ENCODE measurements at regions not wholly inside any gene's neighbourhood (a gene's known extent, or its start where the extent isn't known, plus 50 kb on each side); places are given as distances from the start of the nearest gene placed in this dataset.

DNA sequence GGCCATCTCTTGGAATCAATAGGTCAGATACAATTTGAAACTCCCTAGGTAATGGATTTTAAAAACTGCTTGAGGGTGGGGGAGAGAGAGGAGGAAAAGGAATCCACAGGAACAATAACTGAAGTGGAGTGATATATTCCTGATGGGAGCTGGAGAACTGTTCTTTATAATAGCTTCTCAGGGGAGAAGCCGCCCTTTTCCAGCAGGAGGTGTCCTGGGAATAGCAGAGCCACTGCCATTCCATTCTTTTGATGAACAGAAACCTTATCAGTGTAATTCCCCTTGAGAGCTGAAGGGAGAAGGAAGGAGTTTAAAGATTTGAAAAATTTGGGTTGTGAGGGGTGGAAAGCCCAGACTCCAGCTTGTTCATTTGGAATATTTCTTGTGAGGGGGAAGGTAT lies 504.9 kb upstream of the DPH6 start:
- H4K91ac ChIP-seq (ENCODE audit: insufficient read depth, low read depth, low read length): no peak overlapping the region
- dilution Hi-C loops (cut with HindIII; ENCODE audit: low sequenced_read_pairs, unreplicated experiment) (no loop called here), in situ Hi-C loops (cut with MboI; ENCODE audit: low sequenced_read_pairs) (no loop called here), intact Hi-C loops (cut with micrococcal nuclease) (no loop called here)
- no peak overlapping the region for H3K4ac ChIP-seq (ENCODE audit: low read depth, low read length)
- no peak overlapping the region for H2BK120ac ChIP-seq (ENCODE audit: low read depth, low read length)
- H3K9me3 ChIP-seq (ENCODE audit: control insufficient read depth, insufficient read depth, low read length): no peaks in the 10 kb centered on the region
- H3K79me1 ChIP-seq (ENCODE audit: low read depth in 1 of 2, low read length in 2 of 2): no peaks in the 10 kb centered on the region
- H3K23ac ChIP-seq (ENCODE audit: low read depth, low read length): no peak overlapping the region
- no peaks in the 10 kb centered on the region for H3K4me1 ChIP-seq (ENCODE audit: control insufficient read depth, insufficient read depth, low read length)
- no peak overlapping the region for H3K18ac ChIP-seq (ENCODE audit: low read depth, low read length)
- H2AK9ac ChIP-seq (replicated peaks; ENCODE audit: low read depth, low read length, poor library complexity): no peak overlapping the region
- TF ChIP-seq MXI1 (IDR thresholded peaks at IDR 0.05; ENCODE audit: borderline replicate concordance, low read depth, low read length) (no peak), ELK1 (IDR thresholded peaks at IDR 0.05; ENCODE audit: borderline replicate concordance, low read depth, low read length) (no peak), RAD21 (IDR thresholded peaks at IDR 0.05; ENCODE audit: low read length) (0 out of 2 replicates have a peak, but pooled peaks have one; percentile 14), BHLHE40 (IDR thresholded peaks at IDR 0.05; ENCODE audit: low read depth, low read length) (no peak)
- CTCF ChIA-PET: interaction anchor here (0.8 to 1.3 kb wide), 2 partner anchors 10 to 18 kb away, joined by 4 read pairs; no protein-coding TSS in a partner anchor
- H3K4me3 ChIP-seq (ENCODE audit: insufficient read depth, low read depth, low read length): no peak overlapping the region
- DNase-seq (no peak), ATAC-seq (ENCODE audit: low read depth) (no peak; the same call in 1 of the 2 replicates)
- no peak overlapping the region for H3K56ac ChIP-seq (ENCODE audit: extremely low read depth, insufficient read depth, low read length)
- BruUV-seq (replicated peaks): no TSS peak
- no peak overlapping the region for H4K8ac ChIP-seq (ENCODE audit: low read depth in 2 of 2, low read length in 2 of 2)
- H2AK5ac ChIP-seq (ENCODE audit: low read depth, low read length): no peak overlapping the region
- no peak overlapping the region for H3K4me2 ChIP-seq (ENCODE audit: low read depth, low read length)
- H2BK20ac ChIP-seq (ENCODE audit: low read depth, low read length): no peak overlapping the region
- H3K36me3 ChIP-seq (ENCODE audit: control insufficient read depth, insufficient read depth, low read length): no peaks in the 10 kb centered on the region
- POLR2A ChIA-PET (ENCODE audit: unreplicated experiment): no interaction called here
- no peaks in the 10 kb centered on the region for H3K27me3 ChIP-seq (ENCODE audit: control insufficient read depth, insufficient read depth, low read length)
- no peak overlapping the region for H2AFZ ChIP-seq (replicated peaks; ENCODE audit: low read length, poor library complexity)
- H4K5ac ChIP-seq (ENCODE audit: low read depth, low read length): no peak overlapping the region
- H3K9me1 ChIP-seq (ENCODE audit: insufficient read depth, low read length): no peaks in the 10 kb centered on the region
- no peak overlapping the region for H3K9ac ChIP-seq (ENCODE audit: low read depth, low read length)
- H3K27ac ChIP-seq (ENCODE audit: insufficient read depth, low read length): no peak overlapping the region
- no peaks in the 10 kb centered on the region for H4K20me1 ChIP-seq (ENCODE audit: insufficient read depth, low read length)
- no peak overlapping the region for H2BK15ac ChIP-seq (ENCODE audit: low read depth, low read length)
- H3K14ac ChIP-seq (replicated peaks; ENCODE audit: low read depth, low read length): no peak overlapping the region
- no peak overlapping the region for H2BK5ac ChIP-seq (ENCODE audit: low read depth, low read length, poor library complexity, severe bottlenecking)
- 60% methylated on average over 1 of the region's 1 CpG; no CpG with 5 or more reads in 1 of the 2 experiments for WGBS, 2 experiments (ENCODE audit: extremely low coverage in 2 of 2, insufficient read length in 1 of 2)

Data from IMR-90 (cell line).